MCF 10A (cell line): ENCODE measurements at regions not wholly inside any gene's neighbourhood (a gene's known extent, or its start where the extent isn't known, plus 50 kb on each side); places are given as distances from the start of the nearest gene placed in this dataset.

Source experiments
- BruUV-seq: library from RNA; stranded (reverse); fragments of 400-500 nt; replicated peaks from 2 replicates; lab custom pipeline; 2021; lab: Mats Ljungman, UMichigan
- CTCF ChIA-PET: fragments of 300-600 bp; sonication (Branson Sonifier 250); formaldehyde crosslinking; extraction: SDS; loops from one replicate; lab custom pipeline; 2021; ENCODE audit warnings: antibody characterized with exemption, inconsistent platforms; lab: Yijun Ruan, JAX
- POLR2A ChIA-PET: fragments of 300-600, 350-650 bp; sonication (Branson Sonifier 250); formaldehyde crosslinking; extraction: SDS; loops from one replicate; lab custom pipeline; 2020; ENCODE audit warnings: antibody characterized with exemption, inconsistent platforms; lab: Yijun Ruan, JAX
- DNase-seq: peaks from one replicate; pipeline ENCODE4 v3.0.0-alpha.2; 2018; ENCODE audit not compliant: unreplicated experiment
- H3K27ac Mint-ChIP-seq: one replicate; pipeline ENCODE4 v1.8.0; 2022; ENCODE audit warnings: mild to moderate bottlenecking, low read depth, mixed read lengths; ENCODE audit not compliant: unreplicated experiment
- H3K27me3 Mint-ChIP-seq: one replicate; pipeline ENCODE4 v1.8.0; 2022; ENCODE audit warnings: mixed read lengths; ENCODE audit not compliant: insufficient read depth, unreplicated experiment
- H3K36me3 Mint-ChIP-seq: one replicate; pipeline ENCODE4 v1.8.0; 2022; ENCODE audit warnings: mild to moderate bottlenecking, moderate library complexity, mixed read lengths; ENCODE audit not compliant: insufficient read depth, unreplicated experiment
- H3K4me1 Mint-ChIP-seq: one replicate; pipeline ENCODE4 v1.8.0; 2022; ENCODE audit warnings: mixed read lengths; ENCODE audit not compliant: insufficient read depth, unreplicated experiment
- H3K4me3 Mint-ChIP-seq: one replicate; pipeline ENCODE4 v1.8.0; 2022; ENCODE audit warnings: mild to moderate bottlenecking, moderate library complexity, mixed read lengths; ENCODE audit not compliant: unreplicated experiment
- H3K9me3 Mint-ChIP-seq: one replicate; pipeline ENCODE4 v1.8.0; 2022; ENCODE audit warnings: mixed read lengths; ENCODE audit not compliant: unreplicated experiment
- intact Hi-C: fragments of 100-400 bp; cut with micrococcal nuclease; formaldehyde crosslinking; loops from 2 replicates; pipeline ENCODE4 v1.14.1; 2022
- TF ChIP-seq, protein P1 (sequence below): fragments of 200-600 bp; IDR thresholded peaks from one replicate; pipeline ENCODE4 v1.8.0; 2022; ENCODE audit warnings: antibody characterized with exemption, mild to moderate bottlenecking; ENCODE audit not compliant: unreplicated experiment

DNA sequence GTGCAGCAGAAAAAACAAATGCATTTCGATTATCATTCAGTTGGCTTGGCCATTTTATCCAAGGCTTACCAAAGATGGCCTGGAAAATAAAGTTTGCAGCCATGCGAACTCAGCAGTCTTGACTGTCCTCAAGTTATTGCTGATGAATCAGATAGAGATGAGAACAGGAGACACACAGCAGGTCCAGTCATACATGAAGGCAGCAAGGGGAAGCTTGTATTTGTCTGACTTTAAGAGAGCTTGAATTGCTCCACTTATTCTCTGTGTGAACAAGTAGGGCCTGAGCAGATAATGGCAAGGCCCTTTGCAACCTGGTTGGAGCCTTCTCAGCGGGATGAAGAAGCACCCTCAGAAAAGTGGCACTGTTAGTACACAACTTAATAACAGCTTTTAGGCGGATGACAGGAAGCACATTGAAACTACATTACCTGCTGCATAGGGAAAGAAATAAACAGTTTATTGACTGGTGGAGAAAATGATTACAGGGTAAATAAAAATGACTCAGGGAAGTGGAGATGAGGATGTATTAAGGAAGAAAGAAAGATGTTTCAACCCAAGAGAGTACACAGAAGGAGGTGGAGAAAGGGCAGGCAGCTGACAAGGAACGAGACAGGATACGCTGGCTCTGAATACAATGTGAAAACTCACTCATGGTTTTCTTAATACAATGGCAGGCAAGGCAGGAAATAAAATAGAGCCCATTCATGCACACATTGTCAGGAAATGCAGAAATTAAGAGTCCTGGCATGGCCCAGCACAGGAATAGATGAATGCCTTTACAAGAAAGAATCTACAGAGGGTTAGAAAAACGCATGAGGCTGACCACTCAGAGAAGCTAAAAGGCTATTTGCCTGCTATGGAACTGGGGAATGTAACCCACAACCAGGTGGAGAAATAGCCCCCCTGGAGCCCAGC, 128.4 kb downstream of the GALC start:
- ChIA-PET POLR2A (no interaction called here), CTCF (interaction anchor here (0.8 to 2.4 kb wide), 3 partner anchors 14 to 118 kb away, joined by 3 to 9 read pairs (median 3); no protein-coding TSS in a partner anchor)
- H3K27me3 Mint-ChIP-seq, result no peaks in the 10 kb centered on the region
- no peaks in the 10 kb centered on the region for H3K36me3 Mint-ChIP-seq
- TF ChIP-seq, protein P1, sequence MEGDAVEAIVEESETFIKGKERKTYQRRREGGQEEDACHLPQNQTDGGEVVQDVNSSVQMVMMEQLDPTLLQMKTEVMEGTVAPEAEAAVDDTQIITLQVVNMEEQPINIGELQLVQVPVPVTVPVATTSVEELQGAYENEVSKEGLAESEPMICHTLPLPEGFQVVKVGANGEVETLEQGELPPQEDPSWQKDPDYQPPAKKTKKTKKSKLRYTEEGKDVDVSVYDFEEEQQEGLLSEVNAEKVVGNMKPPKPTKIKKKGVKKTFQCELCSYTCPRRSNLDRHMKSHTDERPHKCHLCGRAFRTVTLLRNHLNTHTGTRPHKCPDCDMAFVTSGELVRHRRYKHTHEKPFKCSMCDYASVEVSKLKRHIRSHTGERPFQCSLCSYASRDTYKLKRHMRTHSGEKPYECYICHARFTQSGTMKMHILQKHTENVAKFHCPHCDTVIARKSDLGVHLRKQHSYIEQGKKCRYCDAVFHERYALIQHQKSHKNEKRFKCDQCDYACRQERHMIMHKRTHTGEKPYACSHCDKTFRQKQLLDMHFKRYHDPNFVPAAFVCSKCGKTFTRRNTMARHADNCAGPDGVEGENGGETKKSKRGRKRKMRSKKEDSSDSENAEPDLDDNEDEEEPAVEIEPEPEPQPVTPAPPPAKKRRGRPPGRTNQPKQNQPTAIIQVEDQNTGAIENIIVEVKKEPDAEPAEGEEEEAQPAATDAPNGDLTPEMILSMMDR, result no peak
- no peaks in the 10 kb centered on the region for H3K9me3 Mint-ChIP-seq
- BruUV-seq, result no TSS peak
- H3K4me3 Mint-ChIP-seq, result no peak overlapping the region
- H3K4me1 Mint-ChIP-seq, result peaks cover 19% of the 10 kb centered on the region
- no peak overlapping the region for H3K27ac Mint-ChIP-seq
- DNase-seq, result no peak
- intact Hi-C loops, result no loop called here

DNA sequence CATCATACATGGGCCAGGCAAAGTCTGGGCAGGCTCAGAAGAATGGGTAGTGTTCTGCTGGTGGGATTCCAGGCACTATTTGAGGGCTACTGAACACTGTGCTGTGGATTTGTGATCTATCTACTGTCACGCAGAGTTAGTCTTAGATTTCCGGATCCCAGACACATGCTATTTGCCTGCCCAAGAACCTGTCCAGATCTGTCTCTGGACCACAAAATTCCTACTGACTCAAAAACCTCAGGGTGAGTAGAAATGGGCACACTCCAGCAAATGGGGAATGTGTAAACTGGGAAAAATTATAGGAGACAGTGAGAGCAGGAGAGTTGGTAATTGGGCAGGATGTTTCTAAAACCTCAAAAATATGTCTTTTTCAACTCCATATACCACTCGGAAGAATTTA, 129.9 kb downstream of the GALC start:
- H3K27me3 Mint-ChIP-seq, result no peaks in the 10 kb centered on the region
- POLR2A ChIA-PET, result no interaction called here
- no peak overlapping the region for H3K27ac Mint-ChIP-seq
- intact Hi-C loops, result no loop called here
- CTCF ChIA-PET, result interaction anchor here (0.6 to 0.7 kb wide), 2 partner anchors 58 to 118 kb away, joined by 3 to 4 read pairs; no protein-coding TSS in a partner anchor
- no peaks in the 10 kb centered on the region for H3K9me3 Mint-ChIP-seq
- DNase-seq, result no peak
- H3K4me1 Mint-ChIP-seq, result peaks cover 9% of the 10 kb centered on the region
- BruUV-seq, result no TSS peak
- no peak overlapping the region for H3K4me3 Mint-ChIP-seq
- TF ChIP-seq, protein P1, result no peak
- no peaks in the 10 kb centered on the region for H3K36me3 Mint-ChIP-seq

DNA sequence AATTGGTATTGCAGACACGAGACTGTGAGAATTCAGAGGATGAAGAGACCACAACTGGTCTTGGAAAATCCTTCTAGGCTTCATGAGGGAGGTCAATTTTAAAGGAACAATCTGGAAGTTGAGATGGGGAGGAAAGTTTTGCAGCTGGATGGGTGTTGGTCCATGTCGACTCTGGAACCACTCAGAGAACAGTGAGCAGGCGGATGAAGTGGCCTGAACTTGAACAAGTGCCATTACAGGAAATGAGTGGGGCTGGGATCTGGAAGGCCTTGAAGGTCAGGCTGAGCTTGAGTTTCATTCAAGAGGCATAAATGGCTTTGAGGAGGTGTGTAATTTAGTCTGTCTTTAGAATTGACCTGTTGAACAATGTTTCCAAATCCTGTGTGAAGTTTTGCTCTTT, 140.9 kb downstream of the GALC start:
- no peaks in the 10 kb centered on the region for H3K4me1 Mint-ChIP-seq
- no peak overlapping the region for H3K27ac Mint-ChIP-seq
- no peak overlapping the region for H3K4me3 Mint-ChIP-seq
- CTCF ChIA-PET, result interaction anchor here (0.6 to 1.4 kb wide), 3 partner anchors 8 to 47 kb away, joined by 3 to 4 read pairs (median 3); no protein-coding TSS in a partner anchor
- POLR2A ChIA-PET, result no interaction called here
- intact Hi-C loops, result no loop called here
- DNase-seq, result no peak
- no peaks in the 10 kb centered on the region for H3K36me3 Mint-ChIP-seq
- TF ChIP-seq, protein P1, result no peak
- H3K9me3 Mint-ChIP-seq, result peaks cover 8% of the 10 kb centered on the region
- no TSS peak for BruUV-seq
- no peaks in the 10 kb centered on the region for H3K27me3 Mint-ChIP-seq

DNA sequence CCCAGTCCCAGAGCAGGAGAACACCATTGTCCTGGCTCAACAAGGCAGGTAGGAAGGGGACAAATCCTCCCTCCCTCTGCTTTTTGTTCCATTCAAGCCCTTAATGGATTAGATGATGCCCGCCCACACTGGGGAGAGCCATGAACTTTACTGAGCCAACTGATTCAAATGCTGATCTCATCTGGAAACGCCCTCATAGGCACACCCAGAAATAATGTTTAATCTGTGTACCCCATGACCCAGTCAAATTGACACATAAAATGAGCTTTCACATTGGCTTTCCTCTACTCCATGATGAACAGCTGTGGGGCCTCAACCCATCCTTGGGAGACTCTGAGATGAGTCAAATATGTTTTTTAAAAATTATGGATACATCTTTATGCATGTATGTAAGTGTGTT, 141.8 kb downstream of the GALC start:
- H3K4me3 Mint-ChIP-seq, result no peak overlapping the region
- CTCF ChIA-PET, result interaction anchor here (0.5 to 1.3 kb wide), 3 partner anchors 18 to 47 kb away, joined by 3 to 4 read pairs (median 3); no protein-coding TSS in a partner anchor
- DNase-seq, result no peak
- H3K27ac Mint-ChIP-seq, result no peak overlapping the region
- no TSS peak for BruUV-seq
- POLR2A ChIA-PET, result no interaction called here
- no peaks in the 10 kb centered on the region for H3K36me3 Mint-ChIP-seq
- H3K9me3 Mint-ChIP-seq, result peaks cover 8% of the 10 kb centered on the region
- TF ChIP-seq, protein P1, result no peak
- H3K4me1 Mint-ChIP-seq, result no peaks in the 10 kb centered on the region
- H3K27me3 Mint-ChIP-seq, result no peaks in the 10 kb centered on the region
- intact Hi-C loops, result no loop called here
